GM18951 (cell line): ENCODE measurements at regions not wholly inside any gene's neighbourhood (a gene's known extent, or its start where the extent isn't known, plus 50 kb on each side); places are given as distances from the start of the nearest gene placed in this dataset.

Source experiments
- POLR2A ChIP-seq: IDR thresholded peaks from 4 replicates; pipeline ENCODE4 v1.6.1; 2011; ENCODE audit warnings: mild to moderate bottlenecking; ENCODE audit not compliant: insufficient read length, insufficient read depth; ENCODE audit errors: extremely low read depth
- in situ Hi-C: fragments of 300-500 bp; cut with MboI; formaldehyde crosslinking; loops from one replicate; pipeline ENCODE4 v1.12.0; 2022; ENCODE audit warnings: low sequenced_read_pairs, mixed read lengths, inconsistent platforms; ENCODE audit not compliant: unreplicated experiment

GRCh38 chr5:125848751-125849150, 574.5 kb upstream of the GRAMD2B start:
- no peak for TF ChIP-seq POLR2A
- in situ Hi-C loops: no loop called here

GRCh38 chr5:125856949-125857348, 566.3 kb upstream of the GRAMD2B start:
- in situ Hi-C loops: no loop called here
- TF ChIP-seq POLR2A: no peak

- in situ Hi-C loops: no loop called here
- no peak for TF ChIP-seq POLR2A
Observed at GRCh38 chr5:125863579-125863978, 559.6 kb upstream of the GRAMD2B start.

GRCh38 chr5:125865166-125865815, 557.9 kb upstream of the GRAMD2B start:
- in situ Hi-C loops: no loop called here
- no peak for TF ChIP-seq POLR2A

GRCh38 chr5:125868036-125868435, 555.2 kb upstream of the GRAMD2B start:
- in situ Hi-C loops: no loop called here
- TF ChIP-seq POLR2A: no peak

GRCh38 chr5:125870256-125870655, 553.0 kb upstream of the GRAMD2B start:
- in situ Hi-C loops: no loop called here

GRCh38 chr5:125874057-125874456, 549.2 kb upstream of the GRAMD2B start:
- TF ChIP-seq POLR2A: no peak
- in situ Hi-C loops: no loop called here

More at GRCh38 chr5:125870256-125870655, 553.0 kb upstream of the GRAMD2B start:
- no peak for TF ChIP-seq POLR2A

- in situ Hi-C loops: no loop called here
- TF ChIP-seq POLR2A: no peak
Observed at GRCh38 chr5:125874717-125875116, 548.5 kb upstream of the GRAMD2B start.

GRCh38 chr5:125877248-125877647, 546.0 kb upstream of the GRAMD2B start:
- in situ Hi-C loops: no loop called here
- no peak for TF ChIP-seq POLR2A

GRCh38 chr5:125882061-125882460, 541.1 kb upstream of the GRAMD2B start:
- no peak for TF ChIP-seq POLR2A
- in situ Hi-C loops: no loop called here

GRCh38 chr5:125883223-125883622, 540.0 kb upstream of the GRAMD2B start:
- TF ChIP-seq POLR2A: no peak
- in situ Hi-C loops: no loop called here

- in situ Hi-C loops: no loop called here
- TF ChIP-seq POLR2A: no peak
Observed at GRCh38 chr5:125888358-125888757, 534.9 kb upstream of the GRAMD2B start.

- TF ChIP-seq POLR2A: no peak
- in situ Hi-C loops: no loop called here
Observed at GRCh38 chr5:125890511-125890931, 532.7 kb upstream of the GRAMD2B start.

GRCh38 chr5:125891061-125891725, 532.0 kb upstream of the GRAMD2B start:
- TF ChIP-seq POLR2A: no peak
- in situ Hi-C loops: no loop called here
